Stomach (tissue), 8 donors: ENCODE measurements at regions not wholly inside any gene's neighbourhood (a gene's known extent, or its start where the extent isn't known, plus 50 kb on each side); places are given as distances from the start of the nearest gene placed in this dataset.

Experiments
- DNase-seq, 2 donors: peaks; one replicate each; pipeline versions ENCODE4 v3.0.0 to v3.0.0-alpha.2; 2013 to 2019
- H3K27ac ChIP-seq, 5 donors: fragments of 200-600 bp in 4 of 5; sonication (generic) in 4 of 5; one replicate each; pipeline ENCODE4 v1.5.1; 2013 to 2019; ENCODE audit warnings: mild to moderate bottlenecking in 1 of 5, moderate library complexity in 1 of 5
- H3K27me3 ChIP-seq, 3 donors: fragments of 200-600 bp; sonication (generic); one replicate each; pipeline ENCODE4 v1.5.1; 2017 to 2019; ENCODE audit warnings: mixed run types in 1 of 3
- H3K36me3 ChIP-seq, 4 donors: fragments of 200-600 bp; sonication (generic); 1 replicate in 3 of 4; 2 replicates in 1 of 4; pipeline ENCODE4 v1.5.1; 2016 to 2019
- H3K4me1 ChIP-seq, 4 donors: fragments of 200-600 bp; sonication (generic); one replicate each; pipeline ENCODE4 v1.5.1; 2016 to 2019
- H3K4me3 ChIP-seq, 4 donors: fragments of 200-600 bp; sonication (generic) in 3 of 4; one replicate each; pipeline ENCODE4 v1.5.1; 2016 to 2019; ENCODE audit warnings: mild to moderate bottlenecking in 1 of 4
- H3K9me3 ChIP-seq, 4 donors: fragments of 200-600 bp; sonication (generic); one replicate each; pipeline ENCODE4 v1.5.1; 2016 to 2019
- EP300 ChIP-seq: sonication (generic); formaldehyde crosslinking; IDR thresholded peaks from one replicate; pipeline ENCODE4 v1.6.1; 2017; ENCODE audit warnings: antibody characterized with exemption
- POLR2A ChIP-seq, 4 donors: fragments of 450-650 bp; IDR thresholded peaks; one replicate each; pipeline ENCODE4 v1.6.1; 2016; ENCODE audit warnings: antibody characterized with exemption in 4 of 4, control low read depth in 2 of 4, mild to moderate bottlenecking in 1 of 4, moderate library complexity in 1 of 4
- POLR2AphosphoS5 ChIP-seq, 3 donors: sonication (generic); formaldehyde crosslinking; IDR thresholded peaks; one replicate each; pipeline ENCODE4 v1.6.1; 2016; ENCODE audit warnings: antibody characterized with exemption in 3 of 3
- WGBS, 5 donors: extraction: QIAGEN DNeasy Blood & Tissue Kit in 3 of 5; methylation state at CpG; one replicate each; pipeline versions ENCODE4 v1.1.5 to v1.1.7; 2013 to 2018; 5-methylcytosine and 5-hydroxymethylcytosine counted together
- intact Hi-C: fragments of 100-400 bp; cut with DNase I; formaldehyde crosslinking; loops from one replicate; pipeline ENCODE4 v1.15.1; 2023; ENCODE audit warnings: low total_unique reads
- TF ChIP-seq, protein P1 (sequence below), 7 experiments: fragments of 450-650 bp in 4 of 7; fragments of 200-600 bp in 3 of 7; sonication (generic) in 3 of 7; IDR thresholded peaks; one replicate each; pipeline ENCODE4 v1.5.1; 2016 to 2019; ENCODE audit warnings: antibody characterized with exemption in 7 of 7, control low read depth in 2 of 7, mild to moderate bottlenecking in 1 of 7
- donor health status: healthy with polysubstance abuse.
- donor health status: Bipolar disorder and iron deficiency.
- donor health status: healthy.

- Histone ChIP-seq H3K36me3 (no peaks in the 10 kb centered on the region), H3K27me3 (peaks cover 0 to 12% (median 0%) of the 10 kb centered on the region in 3 donors), H3K27ac (no peak overlapping the region), H3K9me3 (no peaks in the 10 kb centered on the region), H3K4me1 (no peaks in the 10 kb centered on the region), H3K4me3 (no peak overlapping the region)
- WGBS, 5 donors: 89 to 93% (median 90%) methylated on average over 22 to 32 of the region's 32 CpGs
- intact Hi-C loops: no loop called here
- DNase-seq: no peak
- TF ChIP-seq, protein P1, sequence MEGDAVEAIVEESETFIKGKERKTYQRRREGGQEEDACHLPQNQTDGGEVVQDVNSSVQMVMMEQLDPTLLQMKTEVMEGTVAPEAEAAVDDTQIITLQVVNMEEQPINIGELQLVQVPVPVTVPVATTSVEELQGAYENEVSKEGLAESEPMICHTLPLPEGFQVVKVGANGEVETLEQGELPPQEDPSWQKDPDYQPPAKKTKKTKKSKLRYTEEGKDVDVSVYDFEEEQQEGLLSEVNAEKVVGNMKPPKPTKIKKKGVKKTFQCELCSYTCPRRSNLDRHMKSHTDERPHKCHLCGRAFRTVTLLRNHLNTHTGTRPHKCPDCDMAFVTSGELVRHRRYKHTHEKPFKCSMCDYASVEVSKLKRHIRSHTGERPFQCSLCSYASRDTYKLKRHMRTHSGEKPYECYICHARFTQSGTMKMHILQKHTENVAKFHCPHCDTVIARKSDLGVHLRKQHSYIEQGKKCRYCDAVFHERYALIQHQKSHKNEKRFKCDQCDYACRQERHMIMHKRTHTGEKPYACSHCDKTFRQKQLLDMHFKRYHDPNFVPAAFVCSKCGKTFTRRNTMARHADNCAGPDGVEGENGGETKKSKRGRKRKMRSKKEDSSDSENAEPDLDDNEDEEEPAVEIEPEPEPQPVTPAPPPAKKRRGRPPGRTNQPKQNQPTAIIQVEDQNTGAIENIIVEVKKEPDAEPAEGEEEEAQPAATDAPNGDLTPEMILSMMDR (IDR thresholded peaks at IDR 0.05): no peak
- TF ChIP-seq POLR2AphosphoS5 (IDR thresholded peaks at IDR 0.05) (no peak), POLR2A (IDR thresholded peaks at IDR 0.05) (no peak), EP300 (no peak)
Measured at GRCh38 chr5:2261004-2261703, 378.4 kb upstream of the IRX4 start.

- intact Hi-C loops: no loop called here
- Histone ChIP-seq H3K4me3 (no peak overlapping the region), H3K27me3 (peaks cover 0 to 12% (median 0%) of the 10 kb centered on the region in 3 donors), H3K27ac (no peak overlapping the region), H3K36me3 (no peaks in the 10 kb centered on the region), H3K4me1 (no peaks in the 10 kb centered on the region), H3K9me3 (no peaks in the 10 kb centered on the region)
- DNase-seq: no peak
- 82 to 87% (median 86%) methylated on average over 22 to 23 of the region's 23 CpGs for WGBS, 5 donors
- no peak for TF ChIP-seq POLR2A (IDR thresholded peaks at IDR 0.05)
- TF ChIP-seq POLR2AphosphoS5 (IDR thresholded peaks at IDR 0.05): no peak
- no peak for TF ChIP-seq EP300
- TF ChIP-seq, protein P1 (IDR thresholded peaks at IDR 0.05): no peak
Measured at GRCh38 chr5:2260211-2261003, 377.7 kb upstream of the IRX4 start.

GRCh38 chr5:2259494-2260107 lies 376.9 kb upstream of the IRX4 start:
- no peaks in the 10 kb centered on the region for H3K4me1 ChIP-seq
- peaks cover 0 to 12% (median 0%) of the 10 kb centered on the region in 3 donors for H3K27me3 ChIP-seq
- H3K9me3 ChIP-seq: no peaks in the 10 kb centered on the region
- 64 to 75% (median 70%) methylated on average over 5 to 7 of the region's 7 CpGs for WGBS, 5 donors
- no peak overlapping the region for H3K27ac ChIP-seq
- intact Hi-C loops: no loop called here
- DNase-seq: no peak
- H3K36me3 ChIP-seq: no peaks in the 10 kb centered on the region
- TF ChIP-seq POLR2A (IDR thresholded peaks at IDR 0.05): no peak
- TF ChIP-seq POLR2AphosphoS5 (IDR thresholded peaks at IDR 0.05): no peak
- TF ChIP-seq EP300: no peak
- H3K4me3 ChIP-seq: no peak overlapping the region

GRCh38 chr5:2258861-2259260 lies 376.1 kb upstream of the IRX4 start:
- Histone ChIP-seq H3K27me3 (peaks cover 0 to 12% (median 0%) of the 10 kb centered on the region in 3 donors), H3K36me3 (no peaks in the 10 kb centered on the region), H3K4me3 (no peak overlapping the region), H3K4me1 (no peaks in the 10 kb centered on the region), H3K27ac (no peak overlapping the region), H3K9me3 (no peaks in the 10 kb centered on the region)
- no peak for TF ChIP-seq POLR2A (IDR thresholded peaks at IDR 0.05)
- TF ChIP-seq, protein P1 (IDR thresholded peaks at IDR 0.05): no peak
- no peak for TF ChIP-seq POLR2AphosphoS5 (IDR thresholded peaks at IDR 0.05)
- TF ChIP-seq EP300: no peak
- intact Hi-C loops: no loop called here
- WGBS, 5 donors: 65 to 88% (median 77%) methylated on average over 6 to 8 of the region's 8 CpGs
- no peak for DNase-seq
